HG02759 (cell line): ENCODE measurements at regions not wholly inside any gene's neighbourhood (a gene's known extent, or its start where the extent isn't known, plus 50 kb on each side); places are given as distances from the start of the nearest gene placed in this dataset.

Experiments
- ATAC-seq: cut with Tn5 transposase; IDR thresholded peaks from one replicate; pipeline ENCODE4 v1.9.1; 2021; ENCODE audit warnings: mild to moderate bottlenecking, moderate library complexity; ENCODE audit not compliant: unreplicated experiment

GRCh38 chr2:71824436-71824835, 323.2 kb downstream of the CYP26B1 start:
- ATAC-seq: no peak

DNA sequence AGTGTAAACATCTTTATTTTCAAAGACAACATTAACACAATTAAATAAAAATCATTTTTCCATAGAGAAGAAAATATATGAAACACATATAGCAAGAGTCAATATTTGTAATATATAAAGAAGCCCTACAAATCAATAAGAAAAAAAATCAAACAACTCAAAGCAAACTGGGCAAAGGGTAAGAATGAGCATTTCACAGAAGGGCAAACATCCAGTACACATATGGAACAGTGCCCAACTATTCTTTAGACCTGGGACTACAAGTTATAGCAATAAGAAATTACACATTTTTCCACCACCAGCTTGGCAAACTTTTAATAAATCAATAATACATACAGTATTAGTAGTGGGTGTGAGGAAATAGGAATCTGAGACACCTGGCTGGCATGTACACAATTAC, 324.1 kb downstream of the CYP26B1 start:
- no peak for ATAC-seq

DNA sequence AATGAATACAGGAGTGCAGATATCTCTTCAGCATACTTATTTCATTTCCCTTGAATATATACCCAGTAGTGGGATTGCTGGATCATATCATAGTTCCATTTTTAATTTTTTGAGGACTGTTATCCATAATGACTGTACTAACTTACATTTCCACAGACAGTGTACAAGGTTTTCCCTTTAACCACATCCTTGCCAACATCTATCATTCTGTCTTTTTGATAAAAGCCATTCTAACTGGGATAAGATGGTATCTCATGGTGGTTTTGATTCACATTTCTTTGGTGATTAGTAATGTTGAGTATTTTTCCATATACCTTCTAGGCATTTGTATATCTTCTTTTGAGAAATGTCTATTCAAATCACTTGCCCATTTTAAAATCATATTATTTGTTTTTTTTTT, 325.2 kb downstream of the CYP26B1 start:
- no peak for ATAC-seq

DNA sequence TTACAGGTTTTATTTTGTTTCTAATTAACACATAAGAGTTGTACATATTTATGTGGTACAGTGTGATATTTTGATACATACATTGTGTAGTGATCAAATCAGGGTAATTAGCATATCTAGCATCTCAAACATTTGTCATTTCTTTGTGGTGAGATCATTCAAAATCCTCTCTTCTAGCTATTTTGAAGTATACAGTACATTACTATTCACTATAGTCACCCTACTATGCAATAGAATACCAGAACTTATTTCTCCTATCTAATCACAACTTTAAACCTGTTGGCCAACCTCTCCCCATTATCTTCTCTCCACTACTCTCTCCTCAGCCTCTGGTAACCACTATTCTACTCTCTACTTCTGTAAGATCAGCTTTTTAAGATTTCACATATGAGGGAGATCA, 325.8 kb downstream of the CYP26B1 start:
- ATAC-seq: no peak

- no peak for ATAC-seq
Measured at GRCh38 chr2:71816815-71817214, 330.8 kb downstream of the CYP26B1 start.

GRCh38 chr2:71815701-71816474, 331.8 kb downstream of the CYP26B1 start:
- ATAC-seq: no peak

DNA sequence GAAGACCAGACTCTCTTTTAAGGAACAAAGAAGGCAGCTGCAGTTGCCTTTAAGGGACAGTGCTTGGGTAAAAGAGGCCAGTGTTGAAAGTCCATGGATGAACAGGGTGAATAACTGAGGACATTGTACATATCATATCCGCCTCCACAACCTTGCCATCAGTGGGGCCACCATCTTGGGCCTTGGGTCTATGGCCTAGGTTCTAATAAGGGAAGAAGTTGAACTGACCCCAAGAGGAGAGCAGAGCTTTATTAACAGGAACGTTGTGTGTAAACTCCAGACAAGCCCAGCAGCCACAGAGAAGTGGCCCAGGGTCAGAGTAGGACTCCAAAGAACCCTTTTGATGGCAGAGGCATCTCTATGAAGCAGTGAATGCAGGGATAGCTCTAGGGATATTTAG, 332.8 kb downstream of the CYP26B1 start:
- ATAC-seq: no peak

DNA sequence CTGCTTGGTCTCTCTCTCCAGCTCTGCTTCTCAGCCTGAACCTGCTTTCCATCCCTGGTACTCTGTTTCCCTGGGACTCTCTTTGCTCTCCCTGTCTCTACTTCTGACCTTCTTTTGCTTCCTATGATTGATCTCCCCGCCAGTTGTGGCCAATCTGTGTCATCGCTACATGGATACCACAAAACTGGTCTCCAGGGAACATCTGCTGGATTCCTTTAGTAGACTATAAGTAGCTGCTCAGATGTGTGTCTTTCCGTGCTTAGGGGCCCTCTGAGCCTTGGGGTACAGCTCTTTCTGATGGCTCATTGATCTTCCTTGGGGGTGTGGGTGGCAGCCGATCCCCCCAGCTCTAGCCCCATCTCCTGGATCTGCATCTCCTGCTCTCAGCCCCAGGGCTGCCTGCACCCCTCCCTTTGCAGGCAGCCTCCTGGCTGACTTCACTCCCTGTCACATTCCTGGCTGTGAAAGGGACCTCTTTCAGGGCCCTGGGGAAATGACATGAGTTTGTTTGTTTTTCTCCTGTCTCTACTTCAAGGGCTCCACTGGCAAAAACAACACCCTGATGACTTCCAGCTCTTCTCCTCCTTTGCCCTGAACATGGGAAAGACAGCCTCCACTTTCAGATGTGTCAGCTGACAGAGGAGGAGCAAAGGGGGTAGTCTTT, 333.7 kb downstream of the CYP26B1 start:
- no peak for ATAC-seq

- ATAC-seq: no peak
Measured at GRCh38 chr2:71813315-71813714, 334.3 kb downstream of the CYP26B1 start.

- ATAC-seq: no peak
Measured at GRCh38 chr2:71812736-71813135, 334.9 kb downstream of the CYP26B1 start.

- no peak for ATAC-seq
Measured at GRCh38 chr2:71811726-71812125, 335.9 kb downstream of the CYP26B1 start.

DNA sequence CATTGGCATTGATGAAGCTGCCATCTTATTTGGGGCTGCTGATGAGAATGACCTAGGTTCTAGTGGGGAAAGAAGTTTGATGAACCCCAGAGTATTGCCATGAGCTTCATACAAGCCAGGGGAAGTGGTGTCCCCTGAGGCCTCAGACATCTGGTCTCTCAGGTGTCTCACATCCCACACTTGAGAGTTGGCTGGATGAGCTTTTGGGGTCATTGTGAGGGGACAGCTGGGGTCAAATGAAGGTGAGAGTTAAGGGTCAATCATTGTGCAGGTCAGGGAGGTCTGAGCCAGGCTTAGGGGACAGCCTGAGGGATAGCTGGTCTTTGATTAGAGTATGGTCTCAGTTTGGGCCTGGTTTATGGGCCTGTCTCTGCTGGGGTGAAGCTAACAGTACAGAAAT, 336.5 kb downstream of the CYP26B1 start:
- no peak for ATAC-seq

GRCh38 chr2:71807581-71808451, 339.8 kb downstream of the CYP26B1 start:
- ATAC-seq: no peak

DNA sequence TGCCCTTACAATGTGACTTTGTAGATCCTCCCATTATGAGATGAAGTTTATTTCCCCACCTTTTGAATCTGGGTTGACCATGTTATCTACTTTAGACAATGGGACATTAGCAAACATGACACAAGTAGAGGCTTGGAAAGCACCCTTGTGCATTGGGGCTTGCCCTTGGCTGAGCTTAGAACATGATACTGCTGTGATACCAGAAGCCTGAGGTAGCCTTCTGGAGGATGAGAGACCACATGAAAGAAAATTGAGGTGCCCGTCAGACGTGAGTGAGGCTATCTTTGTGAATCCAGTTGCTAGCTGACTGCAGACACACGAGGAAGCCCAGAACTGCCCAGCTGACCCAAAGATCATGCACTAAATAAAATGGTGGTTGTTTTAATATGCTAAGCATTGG, 341.2 kb downstream of the CYP26B1 start:
- no peak for ATAC-seq

- no peak for ATAC-seq
Measured at GRCh38 chr2:71804281-71804751, 343.3 kb downstream of the CYP26B1 start.

- ATAC-seq: no peak
Measured at GRCh38 chr2:71803398-71803797, 344.3 kb downstream of the CYP26B1 start.

DNA sequence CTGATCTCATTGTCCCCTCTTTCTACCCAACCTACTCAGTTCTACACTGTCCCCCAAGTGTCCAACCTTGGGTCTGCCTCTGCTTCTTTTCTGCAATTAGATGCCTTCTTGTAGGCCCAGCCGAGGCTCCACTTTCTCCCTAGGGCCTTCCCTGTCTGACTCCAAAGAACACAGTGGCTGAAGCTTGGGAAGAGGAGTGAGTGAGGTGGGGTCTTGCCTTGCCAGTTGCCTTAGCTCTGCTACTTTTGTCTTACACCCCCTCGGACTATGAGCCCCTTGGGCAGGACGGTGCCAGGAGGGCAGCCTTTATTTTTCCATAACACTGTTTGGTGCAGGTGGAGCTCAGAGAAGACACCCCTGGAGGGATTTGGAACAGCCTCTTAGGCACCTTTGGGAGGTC, 345.1 kb downstream of the CYP26B1 start:
- ATAC-seq: no peak

DNA sequence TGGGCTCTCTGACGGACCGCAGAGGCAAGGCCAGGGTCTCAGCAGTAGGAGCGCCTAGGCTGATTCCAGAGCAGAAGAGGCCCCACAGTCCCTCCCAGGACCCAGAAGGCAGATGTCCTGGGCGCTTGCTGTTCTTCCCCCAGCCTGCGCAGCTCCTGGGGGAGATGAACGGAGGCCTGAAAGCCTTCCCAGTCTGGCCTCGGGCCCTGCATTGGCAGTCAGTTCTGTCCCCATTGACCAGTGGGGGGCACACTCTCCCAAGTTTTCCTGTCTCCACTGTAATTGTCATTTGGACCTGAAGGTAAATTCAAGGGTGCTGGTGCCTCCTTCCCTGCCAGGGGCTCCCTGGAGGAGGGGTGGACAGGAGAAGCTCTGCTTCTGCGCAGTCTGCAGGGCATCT, 345.7 kb downstream of the CYP26B1 start:
- ATAC-seq: no peak

DNA sequence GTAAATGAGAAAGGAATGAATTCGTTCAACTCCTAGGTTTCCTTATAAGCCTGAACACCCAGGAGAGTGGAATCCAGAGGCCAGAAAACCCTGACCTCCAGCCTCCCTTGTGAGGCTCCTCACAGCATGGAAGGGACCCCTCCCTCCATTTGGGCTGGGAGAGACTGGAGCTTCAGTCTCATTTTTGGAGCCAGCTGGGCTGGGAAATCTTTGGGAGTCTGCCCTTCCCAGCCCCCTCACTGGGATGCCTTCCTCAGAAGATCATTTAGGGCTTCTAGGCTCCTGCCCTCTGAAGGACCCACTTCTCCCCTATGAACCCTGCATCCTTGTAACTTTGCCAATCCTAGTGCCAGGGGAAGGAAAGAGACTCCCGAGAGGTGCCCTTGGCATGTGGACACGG, 346.1 kb downstream of the CYP26B1 start:
- ATAC-seq: no peak

GRCh38 chr2:71800851-71801250, 346.8 kb downstream of the CYP26B1 start:
- ATAC-seq: no peak

- ATAC-seq: no peak
Measured at GRCh38 chr2:71800106-71800809, 346.9 kb downstream of the DYSF start.
